Osteoblast (primary cell): ENCODE measurements at regions not wholly inside any gene's neighbourhood (a gene's known extent, or its start where the extent isn't known, plus 50 kb on each side); places are given as distances from the start of the nearest gene placed in this dataset.

ENCODE experiments used
- DNase-seq: peaks from one replicate; pipeline ENCODE4 v3.0.0; 2011; ENCODE audit warnings: low spot score, mixed read lengths; ENCODE audit not compliant: insufficient read length; ENCODE audit errors: missing footprints
- H2AFZ ChIP-seq: 2 replicates; pipeline ENCODE4 v1.6.0; 2011; ENCODE audit warnings: mild to moderate bottlenecking, low read length
- H3K27ac ChIP-seq: 2 replicates; pipeline ENCODE4 v1.5.1; 2011; ENCODE audit warnings: mild to moderate bottlenecking, low read depth, low read length, moderate library complexity
- H3K27me3 ChIP-seq: 2 replicates; pipeline ENCODE4 v1.6.0; 2012; ENCODE audit warnings: mild to moderate bottlenecking, control low read depth, inconsistent platforms, low read length, moderate library complexity; ENCODE audit not compliant: insufficient read depth
- H3K36me3 ChIP-seq: 2 replicates; pipeline ENCODE4 v1.5.1; 2011; ENCODE audit warnings: mild to moderate bottlenecking, low read length, control low read depth, moderate library complexity; ENCODE audit not compliant: insufficient read depth
- H3K4me1 ChIP-seq: 2 replicates; pipeline ENCODE4 v1.5.1; 2011; ENCODE audit warnings: mild to moderate bottlenecking, low read length, control low read depth, moderate library complexity; ENCODE audit not compliant: insufficient read depth
- H3K4me2 ChIP-seq: 2 replicates; pipeline ENCODE4 v1.6.0; 2011; ENCODE audit warnings: mild to moderate bottlenecking, low read length; ENCODE audit not compliant: insufficient read depth
- H3K4me3 ChIP-seq: fragments of 200-600 bp; sonication (generic); 3 replicates; pipeline ENCODE4 v1.5.1; 2012; ENCODE audit warnings: mild to moderate bottlenecking, low read length, inconsistent platforms; ENCODE audit not compliant: insufficient read depth
- H3K79me2 ChIP-seq: 2 replicates; pipeline ENCODE4 v1.6.0; 2012; ENCODE audit warnings: mild to moderate bottlenecking, low read length, control low read depth, inconsistent platforms; ENCODE audit not compliant: insufficient read depth
- H3K9me3 ChIP-seq: 2 replicates; pipeline ENCODE4 v1.5.1; 2011; ENCODE audit warnings: low read depth, low read length, control low read depth
- H4K20me1 ChIP-seq: 2 replicates; pipeline ENCODE4 v1.6.0; 2012; ENCODE audit warnings: mild to moderate bottlenecking, low read length, control low read depth; ENCODE audit not compliant: insufficient read depth
- TF ChIP-seq, protein P1 (sequence below): IDR thresholded peaks from 2 replicates; pipeline ENCODE4 v1.5.1; 2011; ENCODE audit warnings: mild to moderate bottlenecking, low read depth, low read length, moderate library complexity; ENCODE audit errors: extremely low read depth

DNA sequence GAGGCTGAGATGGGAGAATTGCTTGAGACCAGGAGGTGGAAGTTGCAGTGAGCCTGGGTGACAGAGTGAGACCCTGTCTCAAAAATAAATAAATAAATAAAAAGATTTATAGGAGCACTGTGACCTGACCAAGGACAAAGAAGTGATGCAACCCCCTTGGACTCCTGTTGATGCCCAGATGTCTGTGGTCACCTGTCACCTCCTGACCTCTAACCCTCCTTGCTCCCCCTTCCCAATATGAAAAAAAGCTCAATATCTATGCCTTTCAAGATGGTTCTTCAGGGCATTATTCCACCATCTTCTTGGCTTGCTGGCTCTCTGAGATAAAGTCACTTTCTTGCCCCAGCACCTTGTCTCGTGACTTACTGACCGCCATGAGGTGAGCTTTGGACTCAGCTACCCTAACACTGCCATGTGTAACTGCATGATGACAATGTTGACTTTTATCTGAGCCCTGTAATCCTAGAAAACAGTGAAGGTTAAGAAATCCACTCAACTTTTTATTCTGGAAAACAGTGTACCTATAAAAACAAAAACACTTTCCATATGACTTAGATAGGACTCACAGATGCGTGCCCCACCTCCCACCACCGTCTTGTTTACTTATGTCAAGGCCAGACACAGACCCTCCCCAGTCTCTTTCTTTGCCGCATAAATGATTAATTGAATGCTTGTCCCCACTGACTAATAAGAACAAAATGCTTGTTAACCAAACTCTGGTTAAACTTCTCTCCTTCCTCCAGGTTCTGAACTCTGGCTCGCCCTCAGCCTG, 360.5 kb downstream of the BUD13 start:
- Histone ChIP-seq H3K9me3 (no peaks in the 10 kb centered on the region), H3K4me1 (no peaks in the 10 kb centered on the region), H2AFZ (no peak overlapping the region), H3K4me2 (no peak overlapping the region), H3K27ac (no peak overlapping the region), H3K79me2 (no peaks in the 10 kb centered on the region), H3K36me3 (no peaks in the 10 kb centered on the region), H3K27me3 (no peaks in the 10 kb centered on the region), H3K4me3 (no peak overlapping the region), H4K20me1 (no peaks in the 10 kb centered on the region)
- TF ChIP-seq, protein P1, sequence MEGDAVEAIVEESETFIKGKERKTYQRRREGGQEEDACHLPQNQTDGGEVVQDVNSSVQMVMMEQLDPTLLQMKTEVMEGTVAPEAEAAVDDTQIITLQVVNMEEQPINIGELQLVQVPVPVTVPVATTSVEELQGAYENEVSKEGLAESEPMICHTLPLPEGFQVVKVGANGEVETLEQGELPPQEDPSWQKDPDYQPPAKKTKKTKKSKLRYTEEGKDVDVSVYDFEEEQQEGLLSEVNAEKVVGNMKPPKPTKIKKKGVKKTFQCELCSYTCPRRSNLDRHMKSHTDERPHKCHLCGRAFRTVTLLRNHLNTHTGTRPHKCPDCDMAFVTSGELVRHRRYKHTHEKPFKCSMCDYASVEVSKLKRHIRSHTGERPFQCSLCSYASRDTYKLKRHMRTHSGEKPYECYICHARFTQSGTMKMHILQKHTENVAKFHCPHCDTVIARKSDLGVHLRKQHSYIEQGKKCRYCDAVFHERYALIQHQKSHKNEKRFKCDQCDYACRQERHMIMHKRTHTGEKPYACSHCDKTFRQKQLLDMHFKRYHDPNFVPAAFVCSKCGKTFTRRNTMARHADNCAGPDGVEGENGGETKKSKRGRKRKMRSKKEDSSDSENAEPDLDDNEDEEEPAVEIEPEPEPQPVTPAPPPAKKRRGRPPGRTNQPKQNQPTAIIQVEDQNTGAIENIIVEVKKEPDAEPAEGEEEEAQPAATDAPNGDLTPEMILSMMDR: no peak
- no peak for DNase-seq

DNA sequence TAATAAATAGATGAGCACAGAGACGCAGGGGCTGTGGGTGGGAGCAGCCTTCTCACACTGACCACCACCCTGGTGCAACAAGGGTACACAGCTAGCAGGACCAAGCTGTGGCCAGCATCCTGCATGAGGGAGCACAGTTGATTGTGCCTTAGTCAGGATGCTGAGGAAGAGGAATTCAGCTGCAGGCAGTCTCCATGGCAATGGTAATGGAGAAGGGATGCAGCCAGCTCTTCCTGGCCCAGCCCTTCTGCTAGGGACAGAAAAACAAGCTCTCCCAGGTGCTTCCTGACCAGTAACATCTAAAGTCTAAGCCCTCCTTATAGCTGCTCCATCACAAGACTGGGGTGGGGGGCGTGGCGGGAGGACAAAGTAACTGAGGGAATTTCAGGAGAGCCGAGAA, 363.5 kb downstream of the BUD13 start:
- no peaks in the 10 kb centered on the region for H3K27me3 ChIP-seq
- H3K9me3 ChIP-seq: no peaks in the 10 kb centered on the region
- H3K4me2 ChIP-seq: no peak overlapping the region
- no peak overlapping the region for H2AFZ ChIP-seq
- H3K4me1 ChIP-seq: no peaks in the 10 kb centered on the region
- no peaks in the 10 kb centered on the region for H3K79me2 ChIP-seq
- no peak overlapping the region for H3K4me3 ChIP-seq
- H3K27ac ChIP-seq: no peak overlapping the region
- TF ChIP-seq, protein P1: no peak
- H4K20me1 ChIP-seq: no peaks in the 10 kb centered on the region
- no peaks in the 10 kb centered on the region for H3K36me3 ChIP-seq
- no peak for DNase-seq

DNA sequence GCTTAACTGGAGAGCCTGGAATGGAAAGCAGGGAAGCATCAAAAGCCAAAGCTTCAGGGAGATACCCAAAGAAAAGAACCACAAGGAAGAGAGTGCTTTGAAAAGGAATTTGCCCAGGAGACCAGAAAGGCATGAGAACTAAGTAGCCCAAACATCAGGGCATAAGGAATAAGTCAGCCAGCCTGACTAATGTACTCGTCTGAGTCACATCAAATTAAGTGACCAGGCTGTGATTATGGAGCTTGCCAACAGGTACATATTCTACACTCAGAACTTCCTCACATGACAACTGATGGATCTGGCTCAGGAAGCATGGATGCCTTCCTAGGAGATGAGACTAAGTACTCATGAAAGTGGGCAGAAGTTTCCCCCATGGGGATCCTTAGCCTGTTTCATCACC, 366.7 kb downstream of the BUD13 start:
- TF ChIP-seq, protein P1: no peak
- Histone ChIP-seq H3K4me2 (no peak overlapping the region), H3K9me3 (no peaks in the 10 kb centered on the region), H3K27me3 (no peaks in the 10 kb centered on the region), H3K27ac (no peak overlapping the region), H3K4me1 (no peaks in the 10 kb centered on the region), H3K79me2 (no peaks in the 10 kb centered on the region), H3K36me3 (no peaks in the 10 kb centered on the region), H4K20me1 (no peaks in the 10 kb centered on the region), H3K4me3 (no peak overlapping the region), H2AFZ (no peak overlapping the region)
- DNase-seq: no peak

DNA sequence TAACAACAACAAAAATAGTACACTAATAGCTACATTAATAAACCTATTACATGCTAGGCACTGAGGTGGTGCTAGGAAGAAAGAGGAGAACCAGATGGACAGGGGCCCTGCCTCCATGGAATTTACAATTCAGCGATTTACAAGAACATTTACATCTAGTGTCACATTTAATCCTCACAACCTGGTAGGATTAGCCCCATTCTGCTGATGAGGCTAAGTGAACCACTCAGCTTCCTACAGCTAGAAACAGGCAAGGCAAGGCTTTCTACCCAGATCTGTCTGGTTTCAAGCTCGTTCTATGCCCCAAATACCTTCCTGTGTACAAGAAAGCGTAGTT, 368.4 kb downstream of the BUD13 start:
- no peak overlapping the region for H2AFZ ChIP-seq
- H3K79me2 ChIP-seq: no peaks in the 10 kb centered on the region
- TF ChIP-seq, protein P1: no peak
- H4K20me1 ChIP-seq: no peaks in the 10 kb centered on the region
- no peak overlapping the region for H3K4me2 ChIP-seq
- no peaks in the 10 kb centered on the region for H3K36me3 ChIP-seq
- no peak overlapping the region for H3K27ac ChIP-seq
- H3K4me3 ChIP-seq: no peak overlapping the region
- no peaks in the 10 kb centered on the region for H3K27me3 ChIP-seq
- no peaks in the 10 kb centered on the region for H3K9me3 ChIP-seq
- no peak for DNase-seq
- H3K4me1 ChIP-seq: no peaks in the 10 kb centered on the region
